Esophagus squamous epithelium (tissue), 4 donors: ENCODE measurements at regions not wholly inside any gene's neighbourhood (a gene's known extent, or its start where the extent isn't known, plus 50 kb on each side); places are given as distances from the start of the nearest gene placed in this dataset.

ENCODE experiments used
- small RNA-seq, 4 donors: library from RNA; depleted of rRNA; stranded (forward); fragments of <200 nt; gene quantifications; one replicate each; pipeline ENCODE3, GENCODE V24; 2016

Small RNA genes lying in the stretch of these regions (small RNA-seq; reads per million reads assigned to genes)
- 0 to 0.30 (median 0) reads per million in 4 donors for gene COX17P1
